K562 (cell line): ENCODE measurements at regions not wholly inside any gene's neighbourhood (a gene's known extent, or its start where the extent isn't known, plus 50 kb on each side); places are given as distances from the start of the nearest gene placed in this dataset.

ENCODE experiments used
- ATAC-seq: fragments of 200-7000 bp; cut with Tn5 transposase; 3 replicates; pipeline ENCODE4 v1.9.1; 2020; ENCODE audit warnings: moderate library complexity
- BruUV-seq: library from RNA; stranded (reverse); fragments of 400-500 nt; replicated peaks from 2 replicates; lab custom pipeline; 2021; lab: Mats Ljungman, UMichigan
- CTCF ChIA-PET: fragments of 300-600 bp; formaldehyde crosslinking; extraction: SDS; loops from one replicate; lab custom pipeline; 2021; ENCODE audit warnings: low intra/inter-chr PET ratio; lab: Yijun Ruan, JAX
- POLR2A ChIA-PET: fragments of 300-600, 350-650 bp; sonication (Branson Sonifier 250); formaldehyde crosslinking; extraction: SDS; loops from one replicate; lab custom pipeline; 2021; ENCODE audit warnings: antibody characterized with exemption, inconsistent platforms; lab: Yijun Ruan, JAX
- DNase-seq, 4 experiments: peaks; one replicate each; pipeline versions ENCODE4 v3.0.0 to v3.0.0-alpha.2; 2011 to 2018; ENCODE audit warnings: low spot score in 3 of 4, mixed read lengths in 3 of 4; ENCODE audit errors: extremely low read depth in 1 of 4
- FAIRE-seq: peaks from 2 replicates; lab custom pipeline; 2011; peaks lifted over from hg19 to GRCh38; lab: Jason Lieb, UNC
- H2AFZ ChIP-seq: 2 replicates; pipeline ENCODE4 v1.6.0; 2011; ENCODE audit warnings: low read depth, low read length, control low read depth, inconsistent platforms
- H3K27ac ChIP-seq: fragments of 200-600 bp; 3 replicates; pipeline ENCODE4 v1.8.0; 2011; ENCODE audit warnings: low read depth, mild to moderate bottlenecking, control low read depth, inconsistent platforms, low read length, moderate library complexity, mixed read lengths; ENCODE audit errors: extremely low read depth
- H3K27me3 ChIP-seq, 2 experiments: fragments of 300-600 bp in 1 of 2; 2 replicates in 1 of 2; 3 replicates in 1 of 2; pipeline versions ENCODE4 v1.6.0 to v1.8.0; 2011; ENCODE audit warnings: inconsistent platforms in 2 of 2, low read length in 2 of 2, mild to moderate bottlenecking in 1 of 2, mixed read lengths in 1 of 2, moderate library complexity in 1 of 2; ENCODE audit not compliant: control insufficient read depth in 2 of 2, insufficient read depth in 2 of 2
- H3K36me3 ChIP-seq: fragments of 300-600 bp; 3 replicates; pipeline ENCODE4 v1.8.0; 2011; ENCODE audit warnings: mild to moderate bottlenecking, low read length, inconsistent platforms; ENCODE audit not compliant: control insufficient read depth, insufficient read depth
- H3K4me1 ChIP-seq, 2 experiments: fragments of 200-600 bp in 1 of 2; replicated peaks in 1 of 2; 2 replicates in 1 of 2; 3 replicates in 1 of 2; pipeline versions ENCODE4 v1.5.1 to v1.8.0; 2011; ENCODE audit warnings: inconsistent platforms in 2 of 2, low read length in 2 of 2, mild to moderate bottlenecking in 1 of 2, mixed read lengths in 1 of 2, moderate library complexity in 1 of 2; ENCODE audit not compliant: control insufficient read depth in 2 of 2, insufficient read depth in 2 of 2
- H3K4me2 ChIP-seq: 2 replicates; pipeline ENCODE4 v1.6.1; 2011; ENCODE audit warnings: low read length, control low read depth, inconsistent platforms, mixed read lengths; ENCODE audit not compliant: insufficient read depth
- H3K4me3 ChIP-seq: fragments of 200-600 bp; sonication (generic), shearing (Covaris generic); 2 replicates; pipeline ENCODE4 v1.5.1; 2016; ENCODE audit warnings: control low read depth, inconsistent platforms
- H3K79me2 ChIP-seq: fragments of 200-600 bp; 3 replicates; pipeline ENCODE4 v1.8.0; 2011; ENCODE audit warnings: low read length, inconsistent platforms; ENCODE audit not compliant: control insufficient read depth, insufficient read depth
- H3K9ac ChIP-seq, 2 experiments: 2 replicates each; pipeline versions ENCODE4 v1.6.0 to v1.6.1; 2011; ENCODE audit warnings: low read depth in 2 of 2, low read length in 2 of 2, control low read depth in 1 of 2, inconsistent platforms in 1 of 2, mild to moderate bottlenecking in 1 of 2, mixed read lengths in 1 of 2; ENCODE audit not compliant: insufficient read depth in 1 of 2
- H3K9me1 ChIP-seq: one replicate; pipeline ENCODE4 v1.6.0; 2011; ENCODE audit warnings: inconsistent platforms, mild to moderate bottlenecking, low read length, moderate library complexity; ENCODE audit not compliant: control insufficient read depth, insufficient read depth
- H3K9me3 ChIP-seq: replicated peaks from 2 replicates; pipeline ENCODE4 v1.5.1; 2011; ENCODE audit warnings: low read depth, low read length, inconsistent platforms; ENCODE audit not compliant: control insufficient read depth, insufficient read depth
- H4K20me1 ChIP-seq: replicated peaks from 2 replicates; pipeline ENCODE4 v1.6.1; 2011; ENCODE audit warnings: low read length, inconsistent platforms, mixed read lengths; ENCODE audit not compliant: control insufficient read depth, insufficient read depth
- CREBBP ChIP-seq: IDR thresholded peaks from one replicate; pipeline ENCODE4 v1.6.1; 2012; ENCODE audit warnings: low read depth, mild to moderate bottlenecking, control low read depth, inconsistent platforms, low read length
- CUX1 ChIP-seq: fragments of 200-800 bp; sonication (Bioruptor generic); IDR thresholded peaks from 2 replicates; pipeline ENCODE4 v1.6.1; 2016; ENCODE audit warnings: missing genetic modification characterization, missing compliant biosample characterization
- HES1 ChIP-seq: fragments of 450-650 bp; IDR thresholded peaks from 2 replicates; pipeline ENCODE4 v1.6.1; 2016; ENCODE audit warnings: low read depth, mild to moderate bottlenecking, moderate library complexity
- HMG20B ChIP-seq: fragments of 250-450 bp; sonication (Bioruptor Pico); IDR thresholded peaks from 2 replicates; pipeline ENCODE4 v1.5.0; 2021; ENCODE audit warnings: mild to moderate bottlenecking
- POLR2G ChIP-seq: fragments of 200-400 bp; formaldehyde crosslinking; IDR thresholded peaks from 2 replicates; pipeline ENCODE4 v1.6.1; 2017; ENCODE audit warnings: low read depth, mild to moderate bottlenecking, antibody characterized with exemption, low read length, moderate library complexity
- SMAD1 ChIP-seq: fragments of 150-350 bp; IDR thresholded peaks from 2 replicates; pipeline ENCODE4 v1.6.1; 2014; ENCODE audit warnings: low read length, low read depth; ENCODE audit not compliant: partially characterized antibody
- ZNF592 ChIP-seq: fragments of 450-650 bp; IDR thresholded peaks from 2 replicates; pipeline ENCODE4 v1.6.1; 2017; ENCODE audit warnings: antibody characterized with exemption, mild to moderate bottlenecking
- WGBS: fragments of 100-300 bp; shearing (Covaris generic); methylation state at CpG from one replicate; pipeline ENCODE4 v1.1.6; 2016; ENCODE audit warnings: low coverage, mixed read lengths; ENCODE audit not compliant: insufficient coverage; ENCODE audit errors: missing lambda C conversion rate; 5-methylcytosine and 5-hydroxymethylcytosine counted together
- in situ Hi-C: fragments of 300-500 bp; cut with MboI; formaldehyde crosslinking; loops from 4 replicates; pipeline ENCODE4 v1.15.0; 2018; ENCODE audit warnings: inconsistent platforms, mixed read lengths
- intact Hi-C: fragments of 100-400 bp; cut with micrococcal nuclease; formaldehyde crosslinking; loops from 2 replicates; pipeline ENCODE4 v1.14.2; 2022

- peaks cover 0 to 2% of the 10 kb centered on the region in 2 experiments; a peak in 2 of 5 replicates for H3K27me3 ChIP-seq
- no peaks in the 10 kb centered on the region for H3K36me3 ChIP-seq
- H3K9me1 ChIP-seq, result no peaks in the 10 kb centered on the region
- no peaks in the 10 kb centered on the region for H3K9me3 ChIP-seq
- no peak overlapping the region for H3K4me3 ChIP-seq
- in situ Hi-C loops (no loop called here), intact Hi-C loops (no loop called here)
- BruUV-seq, result no TSS peak
- no peak for ATAC-seq
- POLR2A ChIA-PET, result interaction anchor here (0.6 kb wide), 1 partner anchor 422 kb away, joined by 3 read pairs; no protein-coding TSS in a partner anchor
- WGBS, result 0% methylated on average over 11 of the region's 12 CpGs
- TF ChIP-seq HES1, result no peak
- TF ChIP-seq CUX1 (CRISPR knock-in tag), result no peak
- no peak for TF ChIP-seq ZNF592
- no peak for TF ChIP-seq HMG20B (CRISPR knock-in tag)
- no peak for TF ChIP-seq SMAD1
- TF ChIP-seq POLR2G, result no peak
- TF ChIP-seq CREBBP, result no peak
- TF ChIP-seq, all 486 proteins: peak for 0
- Histone ChIP-seq H4K20me1 (no peaks in the 10 kb centered on the region; the same call in 1 of the 2 replicates), H2AFZ (no peak overlapping the region), H3K4me2 (no peak overlapping the region), H3K4me1 (no peaks in the 10 kb centered on the region), H3K9ac (no peak overlapping the region), H3K79me2 (no peaks in the 10 kb centered on the region), H3K27ac (no peak overlapping the region)
- CTCF ChIA-PET, result no interaction called here
- FAIRE-seq (no peak), DNase-seq (no peak)
These were observed 277.2 kb downstream of the TEX29 start for GRCh38 chr13:111597618-111598017.
